ENCODE measurements at regions not wholly inside any gene's neighbourhood (a gene's known extent, or its start where the extent isn't known, plus 50 kb on each side); places are given as distances from the start of the nearest gene placed in this dataset.

DNA sequence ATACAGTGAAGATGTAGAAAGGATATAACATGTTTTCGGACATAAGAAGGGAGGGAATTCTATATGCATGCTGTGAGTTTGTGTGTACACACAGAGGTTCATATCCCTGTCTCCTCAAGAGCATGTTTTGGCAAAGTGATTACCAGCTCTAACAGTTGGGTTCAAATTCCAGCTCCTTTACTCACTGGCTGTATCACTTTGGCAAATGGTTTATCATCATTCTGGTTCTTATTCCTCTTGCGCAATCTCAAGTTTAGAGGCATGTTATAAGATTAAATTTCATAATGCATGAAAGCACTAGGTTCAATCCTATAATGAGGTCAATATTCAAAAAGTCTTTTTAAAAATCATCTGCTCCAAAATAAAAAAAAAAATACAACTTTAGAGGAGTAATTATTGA is 107.7 kb upstream of the LRFN5 start:
- 92% methylated on average over 2 of the region's 2 CpGs for WGBS
- no peak for DNase-seq (ENCODE audit: low spot score)
- TF ChIP-seq, protein P1, sequence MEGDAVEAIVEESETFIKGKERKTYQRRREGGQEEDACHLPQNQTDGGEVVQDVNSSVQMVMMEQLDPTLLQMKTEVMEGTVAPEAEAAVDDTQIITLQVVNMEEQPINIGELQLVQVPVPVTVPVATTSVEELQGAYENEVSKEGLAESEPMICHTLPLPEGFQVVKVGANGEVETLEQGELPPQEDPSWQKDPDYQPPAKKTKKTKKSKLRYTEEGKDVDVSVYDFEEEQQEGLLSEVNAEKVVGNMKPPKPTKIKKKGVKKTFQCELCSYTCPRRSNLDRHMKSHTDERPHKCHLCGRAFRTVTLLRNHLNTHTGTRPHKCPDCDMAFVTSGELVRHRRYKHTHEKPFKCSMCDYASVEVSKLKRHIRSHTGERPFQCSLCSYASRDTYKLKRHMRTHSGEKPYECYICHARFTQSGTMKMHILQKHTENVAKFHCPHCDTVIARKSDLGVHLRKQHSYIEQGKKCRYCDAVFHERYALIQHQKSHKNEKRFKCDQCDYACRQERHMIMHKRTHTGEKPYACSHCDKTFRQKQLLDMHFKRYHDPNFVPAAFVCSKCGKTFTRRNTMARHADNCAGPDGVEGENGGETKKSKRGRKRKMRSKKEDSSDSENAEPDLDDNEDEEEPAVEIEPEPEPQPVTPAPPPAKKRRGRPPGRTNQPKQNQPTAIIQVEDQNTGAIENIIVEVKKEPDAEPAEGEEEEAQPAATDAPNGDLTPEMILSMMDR (IDR thresholded peaks at IDR 0.05; ENCODE audit: low read depth, low read length, missing input control) = no peak
- TF ChIP-seq, protein P2, sequence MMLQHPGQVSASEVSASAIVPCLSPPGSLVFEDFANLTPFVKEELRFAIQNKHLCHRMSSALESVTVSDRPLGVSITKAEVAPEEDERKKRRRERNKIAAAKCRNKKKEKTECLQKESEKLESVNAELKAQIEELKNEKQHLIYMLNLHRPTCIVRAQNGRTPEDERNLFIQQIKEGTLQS (IDR thresholded peaks at IDR 0.05) = no peak
- TF ChIP-seq EGR1 (IDR thresholded peaks at IDR 0.05; ENCODE audit: low read depth in 2 of 2) (no peak), RAD21 (IDR thresholded peaks at IDR 0.05) (no peak), YY1 (IDR thresholded peaks at IDR 0.05) (no peak), SP1 (IDR thresholded peaks at IDR 0.05) (no peak), FOXA1 (IDR thresholded peaks at IDR 0.05) (no peak), HNF4A (conservative IDR thresholded peaks at IDR 0.05) (no peak), TAF1 (conservative IDR thresholded peaks at IDR 0.05) (no peak), HNF4G (IDR thresholded peaks at IDR 0.05) (no peak), FOXA2 (IDR thresholded peaks at IDR 0.05) (no peak), RXRA (IDR thresholded peaks at IDR 0.05) (no peak), NR2F2 (IDR thresholded peaks at IDR 0.05) (no peak), GABPA (IDR thresholded peaks at IDR 0.05 in 1 of 2, conservative IDR thresholded peaks at IDR 0.05 in 1 of 2) (no peak), JUND (IDR thresholded peaks at IDR 0.05) (no peak)
- TF ChIP-seq, protein P3, sequence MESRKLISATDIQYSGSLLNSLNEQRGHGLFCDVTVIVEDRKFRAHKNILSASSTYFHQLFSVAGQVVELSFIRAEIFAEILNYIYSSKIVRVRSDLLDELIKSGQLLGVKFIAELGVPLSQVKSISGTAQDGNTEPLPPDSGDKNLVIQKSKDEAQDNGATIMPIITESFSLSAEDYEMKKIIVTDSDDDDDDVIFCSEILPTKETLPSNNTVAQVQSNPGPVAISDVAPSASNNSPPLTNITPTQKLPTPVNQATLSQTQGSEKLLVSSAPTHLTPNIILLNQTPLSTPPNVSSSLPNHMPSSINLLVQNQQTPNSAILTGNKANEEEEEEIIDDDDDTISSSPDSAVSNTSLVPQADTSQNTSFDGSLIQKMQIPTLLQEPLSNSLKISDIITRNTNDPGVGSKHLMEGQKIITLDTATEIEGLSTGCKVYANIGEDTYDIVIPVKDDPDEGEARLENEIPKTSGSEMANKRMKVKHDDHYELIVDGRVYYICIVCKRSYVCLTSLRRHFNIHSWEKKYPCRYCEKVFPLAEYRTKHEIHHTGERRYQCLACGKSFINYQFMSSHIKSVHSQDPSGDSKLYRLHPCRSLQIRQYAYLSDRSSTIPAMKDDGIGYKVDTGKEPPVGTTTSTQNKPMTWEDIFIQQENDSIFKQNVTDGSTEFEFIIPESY (IDR thresholded peaks at IDR 0.05) = no peak
- TF ChIP-seq, protein P4, sequence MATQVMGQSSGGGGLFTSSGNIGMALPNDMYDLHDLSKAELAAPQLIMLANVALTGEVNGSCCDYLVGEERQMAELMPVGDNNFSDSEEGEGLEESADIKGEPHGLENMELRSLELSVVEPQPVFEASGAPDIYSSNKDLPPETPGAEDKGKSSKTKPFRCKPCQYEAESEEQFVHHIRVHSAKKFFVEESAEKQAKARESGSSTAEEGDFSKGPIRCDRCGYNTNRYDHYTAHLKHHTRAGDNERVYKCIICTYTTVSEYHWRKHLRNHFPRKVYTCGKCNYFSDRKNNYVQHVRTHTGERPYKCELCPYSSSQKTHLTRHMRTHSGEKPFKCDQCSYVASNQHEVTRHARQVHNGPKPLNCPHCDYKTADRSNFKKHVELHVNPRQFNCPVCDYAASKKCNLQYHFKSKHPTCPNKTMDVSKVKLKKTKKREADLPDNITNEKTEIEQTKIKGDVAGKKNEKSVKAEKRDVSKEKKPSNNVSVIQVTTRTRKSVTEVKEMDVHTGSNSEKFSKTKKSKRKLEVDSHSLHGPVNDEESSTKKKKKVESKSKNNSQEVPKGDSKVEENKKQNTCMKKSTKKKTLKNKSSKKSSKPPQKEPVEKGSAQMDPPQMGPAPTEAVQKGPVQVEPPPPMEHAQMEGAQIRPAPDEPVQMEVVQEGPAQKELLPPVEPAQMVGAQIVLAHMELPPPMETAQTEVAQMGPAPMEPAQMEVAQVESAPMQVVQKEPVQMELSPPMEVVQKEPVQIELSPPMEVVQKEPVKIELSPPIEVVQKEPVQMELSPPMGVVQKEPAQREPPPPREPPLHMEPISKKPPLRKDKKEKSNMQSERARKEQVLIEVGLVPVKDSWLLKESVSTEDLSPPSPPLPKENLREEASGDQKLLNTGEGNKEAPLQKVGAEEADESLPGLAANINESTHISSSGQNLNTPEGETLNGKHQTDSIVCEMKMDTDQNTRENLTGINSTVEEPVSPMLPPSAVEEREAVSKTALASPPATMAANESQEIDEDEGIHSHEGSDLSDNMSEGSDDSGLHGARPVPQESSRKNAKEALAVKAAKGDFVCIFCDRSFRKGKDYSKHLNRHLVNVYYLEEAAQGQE (IDR thresholded peaks at IDR 0.05) = no peak
- TF ChIP-seq, protein P5, sequence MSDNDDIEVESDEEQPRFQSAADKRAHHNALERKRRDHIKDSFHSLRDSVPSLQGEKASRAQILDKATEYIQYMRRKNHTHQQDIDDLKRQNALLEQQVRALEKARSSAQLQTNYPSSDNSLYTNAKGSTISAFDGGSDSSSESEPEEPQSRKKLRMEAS (IDR thresholded peaks at IDR 0.05) = no peak
- H3K36me3 ChIP-seq (ENCODE audit: control insufficient read depth in 4 of 4, insufficient read depth in 3 of 4, low read depth in 1 of 4, low read length in 3 of 4) = no peaks in the 10 kb centered on the region
- H3K4me3 ChIP-seq (ENCODE audit: low read depth in 1 of 3, low read length in 3 of 3) = no peak overlapping the region
- no peaks in the 10 kb centered on the region for H3K9me3 ChIP-seq (ENCODE audit: control insufficient read depth in 4 of 4, low read length in 3 of 4)
- H3K27me3 ChIP-seq (ENCODE audit: control insufficient read depth in 4 of 4, insufficient read depth in 4 of 4, low read length in 3 of 4) = no peaks in the 10 kb centered on the region
- no peak overlapping the region for H3K9ac ChIP-seq (ENCODE audit: low read depth in 1 of 2, low read length in 2 of 2)
- no peak overlapping the region for H3K27ac ChIP-seq (ENCODE audit: low read depth in 1 of 2, low read length in 2 of 2)
- no peaks in the 10 kb centered on the region for H3K4me1 ChIP-seq (ENCODE audit: control insufficient read depth in 4 of 4, insufficient read depth in 4 of 4, low read length in 3 of 4)
